ENCODE measurements at regions not wholly inside any gene's neighbourhood (a gene's known extent, or its start where the extent isn't known, plus 50 kb on each side); places are given as distances from the start of the nearest gene placed in this dataset.

- TF ChIP-seq POLR2AphosphoS5 (IDR thresholded peaks at IDR 0.05; ENCODE audit: low read depth), result no peak
- TF ChIP-seq, protein P1, sequence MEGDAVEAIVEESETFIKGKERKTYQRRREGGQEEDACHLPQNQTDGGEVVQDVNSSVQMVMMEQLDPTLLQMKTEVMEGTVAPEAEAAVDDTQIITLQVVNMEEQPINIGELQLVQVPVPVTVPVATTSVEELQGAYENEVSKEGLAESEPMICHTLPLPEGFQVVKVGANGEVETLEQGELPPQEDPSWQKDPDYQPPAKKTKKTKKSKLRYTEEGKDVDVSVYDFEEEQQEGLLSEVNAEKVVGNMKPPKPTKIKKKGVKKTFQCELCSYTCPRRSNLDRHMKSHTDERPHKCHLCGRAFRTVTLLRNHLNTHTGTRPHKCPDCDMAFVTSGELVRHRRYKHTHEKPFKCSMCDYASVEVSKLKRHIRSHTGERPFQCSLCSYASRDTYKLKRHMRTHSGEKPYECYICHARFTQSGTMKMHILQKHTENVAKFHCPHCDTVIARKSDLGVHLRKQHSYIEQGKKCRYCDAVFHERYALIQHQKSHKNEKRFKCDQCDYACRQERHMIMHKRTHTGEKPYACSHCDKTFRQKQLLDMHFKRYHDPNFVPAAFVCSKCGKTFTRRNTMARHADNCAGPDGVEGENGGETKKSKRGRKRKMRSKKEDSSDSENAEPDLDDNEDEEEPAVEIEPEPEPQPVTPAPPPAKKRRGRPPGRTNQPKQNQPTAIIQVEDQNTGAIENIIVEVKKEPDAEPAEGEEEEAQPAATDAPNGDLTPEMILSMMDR (IDR thresholded peaks at IDR 0.05; ENCODE audit: insufficient read depth, low read length), result no peak
Observed at GRCh38 chr4:44801384-44801783, 75.0 kb upstream of the GNPDA2 start.
